Caco-2 (cell line): ENCODE measurements at regions not wholly inside any gene's neighbourhood (a gene's known extent, or its start where the extent isn't known, plus 50 kb on each side); places are given as distances from the start of the nearest gene placed in this dataset.

Experiments
- BruUV-seq: library from RNA; stranded (reverse); fragments of 400-500 nt; replicated peaks from 2 replicates; lab custom pipeline; 2021; lab: Mats Ljungman, UMichigan
- CTCF ChIA-PET: fragments of 300-600 bp; sonication (Branson Sonifier 250); formaldehyde crosslinking; loops from one replicate; lab custom pipeline; 2022; ENCODE audit warnings: antibody characterized with exemption; lab: Charles Lee
- POLR2A ChIA-PET: fragments of 300-600 bp; sonication (Branson Sonifier 250); formaldehyde crosslinking; loops from one replicate; lab custom pipeline; 2022; ENCODE audit warnings: antibody characterized with exemption; lab: Charles Lee
- DNase-seq, 2 experiments: peaks; one replicate each; pipeline versions ENCODE4 v3.0.0 to v3.0.0-alpha.2; 2020 to 2022
- H3K27me3 ChIP-seq: replicated peaks from 2 replicates; pipeline ENCODE4 v1.6.0; 2011; ENCODE audit warnings: low read length; ENCODE audit not compliant: control insufficient read depth, insufficient read depth
- H3K36me3 ChIP-seq: 2 replicates; pipeline ENCODE4 v1.5.1; 2011; ENCODE audit warnings: low read length; ENCODE audit not compliant: control insufficient read depth, insufficient read depth
- H3K4me1 ChIP-seq: fragments of 250-450 bp; sonication (Bioruptor Pico); 2 replicates; pipeline ENCODE4 v1.5.1; 2020; ENCODE audit warnings: mild to moderate bottlenecking
- H3K4me3 ChIP-seq: 2 replicates; pipeline ENCODE4 v1.5.1; 2011; ENCODE audit warnings: low read depth, mild to moderate bottlenecking, control low read depth, low read length
- H3K9me3 ChIP-seq: fragments of 250-450 bp; sonication (Bioruptor Pico); 2 replicates; pipeline ENCODE4 v1.5.1; 2020; ENCODE audit warnings: mild to moderate bottlenecking, moderate library complexity
- H3K27ac Mint-ChIP-seq: one replicate; pipeline ENCODE4 v1.8.0; 2022; ENCODE audit warnings: mixed read lengths; ENCODE audit not compliant: unreplicated experiment
- H3K27me3 Mint-ChIP-seq: one replicate; pipeline ENCODE4 v1.8.0; 2022; ENCODE audit warnings: mixed read lengths; ENCODE audit not compliant: insufficient read depth, unreplicated experiment
- H3K36me3 Mint-ChIP-seq: one replicate; pipeline ENCODE4 v1.8.0; 2022; ENCODE audit warnings: mild to moderate bottlenecking, mixed read lengths; ENCODE audit not compliant: insufficient read depth, unreplicated experiment
- H3K4me1 Mint-ChIP-seq: one replicate; pipeline ENCODE4 v1.8.0; 2022; ENCODE audit warnings: low read depth, mixed read lengths; ENCODE audit not compliant: unreplicated experiment
- H3K4me3 Mint-ChIP-seq: one replicate; pipeline ENCODE4 v1.8.0; 2022; ENCODE audit warnings: mild to moderate bottlenecking, moderate library complexity, mixed read lengths; ENCODE audit not compliant: unreplicated experiment
- H3K9me3 Mint-ChIP-seq: one replicate; pipeline ENCODE4 v1.8.0; 2022; ENCODE audit warnings: mixed read lengths; ENCODE audit not compliant: unreplicated experiment
- CTCF ChIP-seq, 2 experiments: fragments of 200-600 bp in 1 of 2; IDR thresholded peaks; 1 replicate in 1 of 2; 2 replicates in 1 of 2; pipeline versions ENCODE4 v1.5.1 to v1.8.0; 2011 to 2022; ENCODE audit warnings: antibody characterized with exemption in 1 of 2, control low read depth in 1 of 2, inconsistent platforms in 1 of 2, low read depth in 1 of 2, low read length in 1 of 2, mild to moderate bottlenecking in 1 of 2, moderate library complexity in 1 of 2; ENCODE audit not compliant: insufficient read depth in 1 of 2, severe bottlenecking in 1 of 2, unreplicated experiment in 1 of 2
- intact Hi-C: fragments of 100-400 bp; cut with micrococcal nuclease; formaldehyde crosslinking; loops from one replicate; pipeline ENCODE4 v1.10.0; 2022; ENCODE audit not compliant: unreplicated experiment

DNA sequence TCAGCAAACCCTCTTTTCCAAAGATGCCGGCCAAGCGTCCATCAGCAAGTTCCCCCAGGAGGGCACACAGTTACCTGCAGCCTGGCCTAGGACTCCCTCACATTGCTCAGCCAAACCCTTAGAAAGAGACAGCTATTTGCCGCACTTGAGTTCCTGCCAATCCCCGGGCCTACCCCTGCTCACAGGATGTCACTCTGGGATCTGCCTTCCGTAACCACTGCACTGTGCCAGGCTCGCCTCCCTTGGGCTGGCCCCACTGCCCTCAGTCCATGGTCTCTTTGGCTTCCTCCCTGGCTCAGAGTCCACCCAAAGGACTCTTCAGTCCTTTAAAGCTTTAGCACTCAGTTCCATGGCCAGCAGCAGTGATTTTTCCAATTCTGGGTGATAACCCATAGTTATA lies 128.3 kb downstream of the NSG2 start:
- no peak for TF ChIP-seq CTCF (IDR thresholded peaks at IDR 0.05; ENCODE audit: insufficient read depth in 1 of 2, low read depth in 1 of 2, low read length in 1 of 2, severe bottlenecking in 1 of 2, unreplicated experiment in 1 of 2)
- H3K36me3 Mint-ChIP-seq = no peaks in the 10 kb centered on the region
- no peak for DNase-seq
- POLR2A ChIA-PET = no interaction called here
- no peaks in the 10 kb centered on the region for H3K4me1 Mint-ChIP-seq
- no peaks in the 10 kb centered on the region; the same call in none of the 2 replicates for H3K27me3 ChIP-seq
- intact Hi-C loops = no loop called here
- no peak overlapping the region for H3K4me3 ChIP-seq
- CTCF ChIA-PET = no interaction called here
- no TSS peak for BruUV-seq
- no peaks in the 10 kb centered on the region for H3K36me3 ChIP-seq
- no peak overlapping the region for H3K27ac Mint-ChIP-seq
- peaks cover 19% of the 10 kb centered on the region for H3K27me3 Mint-ChIP-seq
- H3K9me3 ChIP-seq = peaks cover 5% of the 10 kb centered on the region
- H3K4me1 ChIP-seq = no peaks in the 10 kb centered on the region
- H3K9me3 Mint-ChIP-seq = no peaks in the 10 kb centered on the region
- no peak overlapping the region for H3K4me3 Mint-ChIP-seq

- Histone ChIP-seq H3K27me3 (no peaks in the 10 kb centered on the region; the same call in none of the 2 replicates), H3K4me3 (no peak overlapping the region), H3K9me3 (no peaks in the 10 kb centered on the region), H3K4me1 (no peaks in the 10 kb centered on the region), H3K36me3 (no peaks in the 10 kb centered on the region)
- intact Hi-C loops = no loop called here
- Mint-ChIP-seq H3K27ac (no peak overlapping the region), H3K4me3 (no peak overlapping the region), H3K36me3 (no peaks in the 10 kb centered on the region), H3K27me3 (peaks cover 23% of the 10 kb centered on the region), H3K9me3 (no peaks in the 10 kb centered on the region), H3K4me1 (no peaks in the 10 kb centered on the region)
- POLR2A ChIA-PET = no interaction called here
- no TSS peak for BruUV-seq
- CTCF ChIA-PET = no interaction called here
- no peak for TF ChIP-seq CTCF (IDR thresholded peaks at IDR 0.05; ENCODE audit: insufficient read depth in 1 of 2, low read depth in 1 of 2, low read length in 1 of 2, severe bottlenecking in 1 of 2, unreplicated experiment in 1 of 2)
- DNase-seq = no peak
Measured at GRCh38 chr5:174175716-174176268, 130.3 kb downstream of the NSG2 start.

DNA sequence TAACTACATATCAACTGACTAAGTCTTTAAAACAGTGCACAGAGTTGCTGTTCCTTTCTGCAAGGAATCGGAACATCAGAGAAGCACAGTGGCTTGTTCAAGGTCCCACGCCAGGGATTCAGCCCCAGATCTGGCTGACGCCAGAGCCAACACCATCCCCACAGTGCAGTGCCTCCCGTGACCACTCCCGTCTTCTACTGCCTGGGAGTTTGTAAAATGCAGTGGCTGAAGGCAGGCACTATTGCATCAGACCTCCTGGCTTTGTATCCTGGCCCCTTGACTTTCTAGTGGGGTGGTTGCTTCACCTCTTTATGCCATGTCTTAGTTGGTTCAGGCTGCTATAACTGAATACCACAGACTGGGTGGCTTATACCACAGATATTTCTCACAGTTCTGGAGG lies 131.0 kb downstream of the NSG2 start:
- DNase-seq = no peak
- no peaks in the 10 kb centered on the region for H3K4me1 Mint-ChIP-seq
- no peak overlapping the region for H3K4me3 Mint-ChIP-seq
- H3K27me3 Mint-ChIP-seq = peaks cover 30% of the 10 kb centered on the region
- no peaks in the 10 kb centered on the region for H3K9me3 Mint-ChIP-seq
- CTCF ChIA-PET = no interaction called here
- Histone ChIP-seq H3K4me1 (no peaks in the 10 kb centered on the region), H3K36me3 (no peaks in the 10 kb centered on the region), H3K9me3 (no peaks in the 10 kb centered on the region), H3K4me3 (no peak overlapping the region), H3K27me3 (no peaks in the 10 kb centered on the region; the same call in none of the 2 replicates)
- no peak for TF ChIP-seq CTCF (IDR thresholded peaks at IDR 0.05; ENCODE audit: insufficient read depth in 1 of 2, low read depth in 1 of 2, low read length in 1 of 2, severe bottlenecking in 1 of 2, unreplicated experiment in 1 of 2)
- H3K27ac Mint-ChIP-seq = no peak overlapping the region
- intact Hi-C loops = no loop called here
- BruUV-seq = no TSS peak
- POLR2A ChIA-PET = no interaction called here
- H3K36me3 Mint-ChIP-seq = no peaks in the 10 kb centered on the region
